HG03571 (cell line): ENCODE measurements at regions not wholly inside any gene's neighbourhood (a gene's known extent, or its start where the extent isn't known, plus 50 kb on each side); places are given as distances from the start of the nearest gene placed in this dataset.
"Not testable (repeated sequence)": the region's sequence is repeated elsewhere in the genome, so short reads cannot be mapped to it uniquely, and the experiment has no call there.

Experiments used
- ATAC-seq: cut with Tn5 transposase; IDR thresholded peaks from one replicate; pipeline ENCODE4 v1.9.1; 2021; ENCODE audit not compliant: unreplicated experiment

GRCh38 chr3:6066868-6067578 lies 793.9 kb upstream of the GRM7 start:
- ATAC-seq = not testable (repeated sequence)

DNA sequence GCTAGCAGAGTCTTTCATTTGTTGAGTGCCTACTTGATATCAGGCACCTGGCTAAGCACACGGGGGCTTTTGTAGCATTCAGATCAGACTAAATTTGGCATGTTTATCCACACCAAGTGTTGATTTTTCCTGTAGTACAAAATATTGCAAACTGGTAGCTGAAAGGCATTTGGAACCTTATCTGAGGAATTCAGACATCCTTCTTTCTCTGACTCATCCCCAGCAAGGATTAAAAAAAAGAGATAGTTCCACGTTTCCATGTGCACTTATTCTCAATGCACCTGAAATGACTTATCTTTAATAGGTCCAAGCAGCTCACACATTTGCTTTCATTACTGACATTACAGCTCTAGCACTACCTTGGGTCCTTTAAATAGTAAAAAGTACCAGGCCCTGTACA lies 786.0 kb upstream of the GRM7 start:
- no peak for ATAC-seq

DNA sequence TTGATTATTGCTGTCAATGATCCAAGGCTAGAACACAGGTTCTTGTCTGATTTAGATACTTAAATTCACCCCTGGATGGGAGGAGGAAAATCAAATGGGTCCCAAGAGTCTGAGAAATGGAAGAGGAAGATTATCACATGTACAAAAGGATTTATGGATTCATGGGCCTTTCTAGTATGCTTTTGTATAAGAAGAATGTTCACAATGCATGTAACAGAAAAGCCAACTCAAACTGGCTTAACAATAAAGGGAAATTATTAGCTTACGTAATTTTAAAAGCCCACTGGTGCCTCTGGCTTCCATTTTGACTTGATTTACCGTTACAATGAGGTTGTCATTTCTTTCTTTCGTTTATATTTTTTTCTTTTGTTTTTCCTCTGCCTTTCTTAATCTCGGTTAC lies 782.5 kb upstream of the GRM7 start:
- no peak for ATAC-seq

DNA sequence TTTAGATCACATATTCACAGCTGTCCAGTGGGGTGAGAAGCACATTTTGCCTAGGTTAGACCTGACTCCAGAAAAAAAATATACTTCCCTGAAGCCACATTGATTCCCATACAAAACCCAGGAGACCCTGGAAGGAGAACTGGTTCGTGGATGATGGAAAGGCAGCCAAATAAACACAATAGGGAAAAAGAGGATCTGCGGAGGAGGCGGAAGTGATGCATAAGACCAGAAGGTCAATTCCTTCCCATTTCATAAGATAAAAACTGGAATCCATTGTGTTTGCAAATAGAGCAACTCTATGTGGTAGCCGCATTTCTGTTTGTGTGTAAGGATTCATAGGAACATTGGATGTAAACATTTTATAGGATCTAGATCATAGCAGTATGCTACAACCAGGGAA lies 781.9 kb upstream of the GRM7 start:
- ATAC-seq = no peak

DNA sequence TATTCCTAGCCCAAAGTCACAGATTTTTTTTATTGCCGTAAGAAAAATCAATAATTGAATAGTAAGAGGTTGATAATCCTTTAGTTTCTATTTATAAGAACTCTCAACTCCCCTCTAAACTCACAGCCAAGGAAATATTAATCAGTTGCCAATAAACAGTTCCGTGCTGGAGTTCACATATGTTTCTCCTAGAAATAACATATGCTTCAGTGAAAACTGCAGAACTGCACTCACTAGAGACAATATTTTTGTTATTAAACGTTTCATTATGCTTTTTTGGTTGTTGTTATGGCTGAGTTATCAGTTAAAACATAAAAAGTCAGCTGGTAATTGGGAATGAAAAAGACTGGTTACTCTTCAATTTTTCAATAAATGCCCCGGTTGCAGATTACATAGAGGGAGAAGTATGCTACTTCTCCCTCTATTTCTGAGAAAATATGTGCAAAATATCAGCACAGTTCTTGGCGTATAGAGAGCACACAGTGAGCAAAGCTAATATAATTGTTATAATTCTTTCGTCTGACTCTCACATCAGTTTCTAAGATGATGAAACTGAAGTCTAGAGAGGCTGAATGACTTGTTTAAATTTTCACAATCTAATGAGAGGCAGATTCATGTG lies 781.2 kb upstream of the GRM7 start:
- ATAC-seq = no peak

DNA sequence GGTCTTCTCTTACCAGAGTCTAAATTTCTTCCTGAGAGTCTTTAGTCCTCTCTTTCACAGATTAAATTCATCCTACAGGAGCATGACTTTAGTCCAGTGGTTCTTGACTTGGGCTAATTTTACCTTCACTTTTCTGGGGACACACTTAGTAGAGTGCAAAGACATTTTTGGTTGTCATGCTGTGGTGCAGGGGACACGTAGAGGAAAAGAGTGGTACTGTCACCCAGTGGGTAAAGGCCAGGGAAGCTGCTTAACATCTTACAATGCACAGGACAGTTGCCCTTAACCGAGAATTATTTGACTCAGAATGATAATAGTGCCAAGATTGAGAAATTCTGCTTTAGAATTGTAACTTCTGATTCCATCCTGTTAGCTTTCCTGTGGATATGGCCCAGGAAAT lies 772.5 kb upstream of the GRM7 start:
- ATAC-seq = no peak

DNA sequence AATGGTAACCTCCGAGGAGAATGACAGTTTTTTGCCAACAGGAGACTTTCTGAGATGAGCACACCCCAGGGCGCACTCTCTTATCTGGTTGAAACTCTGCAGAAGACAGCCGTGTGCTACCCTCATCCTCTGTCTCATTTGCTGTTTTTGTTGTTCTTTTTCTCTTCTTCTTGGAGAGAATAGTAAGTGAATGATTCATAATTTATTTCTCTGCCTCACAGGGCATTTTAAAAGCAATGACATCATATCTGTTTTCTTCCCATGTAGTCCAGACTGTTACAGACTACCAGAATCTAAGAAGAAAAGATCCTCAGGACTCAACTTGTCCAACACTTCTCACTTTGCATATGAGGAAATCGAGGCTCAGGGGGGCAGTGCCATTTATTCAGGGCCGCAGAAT lies 771.1 kb upstream of the GRM7 start:
- ATAC-seq = no peak

GRCh38 chr3:6091262-6091661 lies 769.7 kb upstream of the GRM7 start:
- no peak for ATAC-seq

DNA sequence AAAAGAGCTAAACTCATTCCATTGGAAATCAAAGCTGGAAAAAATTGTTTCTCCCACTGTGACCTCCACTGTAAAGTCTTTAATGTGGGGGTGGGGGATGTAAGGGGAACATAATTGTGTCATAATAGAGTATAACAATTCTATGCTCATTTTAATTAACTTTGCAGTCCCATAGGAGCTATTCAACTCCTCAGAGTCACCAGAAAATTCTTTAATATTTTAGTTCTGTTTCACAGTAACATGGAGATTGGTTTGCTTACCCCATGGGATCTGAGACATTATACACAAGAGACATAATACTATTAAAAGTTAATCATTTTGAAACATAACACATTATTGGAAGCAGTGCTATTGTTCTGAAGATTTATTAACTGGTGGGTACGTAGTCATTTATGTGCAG lies 765.9 kb upstream of the GRM7 start:
- ATAC-seq = no peak

DNA sequence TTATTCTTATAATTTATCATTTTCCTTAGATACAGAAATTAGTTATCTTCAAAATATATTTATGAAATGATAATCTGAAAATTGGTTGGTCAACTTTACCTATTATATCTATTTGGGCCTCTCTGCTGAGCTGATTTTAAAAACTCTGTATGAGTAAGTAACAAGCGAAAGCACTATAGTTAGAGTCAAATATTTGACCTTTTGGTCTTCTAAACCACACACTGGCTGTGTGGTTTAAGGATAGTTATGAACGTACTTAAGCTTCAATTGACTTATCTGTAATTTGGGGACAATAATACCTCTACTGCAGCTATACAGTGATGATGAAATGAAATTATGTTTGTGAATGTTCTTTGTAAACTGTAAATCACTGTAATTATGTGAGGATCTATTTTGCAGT lies 763.9 kb upstream of the GRM7 start:
- no peak for ATAC-seq

DNA sequence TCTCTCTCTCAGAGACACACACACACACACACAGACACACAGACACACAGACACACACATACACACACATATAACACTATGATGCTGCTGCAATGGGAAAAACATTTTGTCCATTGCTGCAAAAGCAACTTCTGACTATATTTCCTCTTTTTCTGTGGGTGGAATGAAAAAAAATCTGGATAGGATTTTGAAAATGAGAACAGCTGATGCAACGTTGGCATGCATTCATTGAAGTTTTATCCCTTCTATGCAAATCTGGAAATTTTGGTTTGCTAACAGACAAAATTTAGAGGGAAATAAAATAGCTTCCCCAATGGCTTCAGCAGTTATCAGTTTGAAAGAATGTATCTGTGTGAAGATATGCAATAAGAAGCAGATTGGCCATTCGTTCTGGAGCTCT lies 763.4 kb upstream of the GRM7 start:
- no peak for ATAC-seq

DNA sequence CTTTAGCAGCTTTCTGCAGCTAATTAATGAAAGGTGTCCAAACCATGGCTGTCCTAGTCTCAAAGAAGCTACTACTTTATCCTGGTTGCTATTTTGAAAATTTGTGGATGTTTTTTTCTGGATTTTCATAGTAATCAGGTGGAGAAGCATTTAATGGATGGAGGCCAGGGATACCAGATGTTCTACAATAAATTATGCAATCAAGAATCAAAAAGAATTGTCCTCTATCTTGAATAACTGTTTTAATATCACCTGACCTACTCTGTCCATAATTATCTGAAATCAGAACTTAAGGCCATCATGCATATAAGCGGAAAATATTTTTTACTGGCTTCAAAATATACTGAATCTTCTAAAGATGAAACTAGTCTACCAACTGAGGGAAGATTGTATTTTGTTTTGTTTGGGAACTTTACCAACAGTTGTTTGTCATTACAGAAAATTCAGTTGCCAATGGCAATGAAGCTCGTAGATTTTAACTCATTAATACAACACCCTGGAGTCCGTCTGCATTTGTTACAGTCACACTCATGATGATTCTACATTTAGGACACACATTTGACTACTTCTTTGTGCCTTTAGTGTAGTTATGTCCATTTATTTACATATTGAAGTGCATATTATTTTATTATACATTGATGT lies 762.3 kb upstream of the GRM7 start:
- no peak for ATAC-seq

DNA sequence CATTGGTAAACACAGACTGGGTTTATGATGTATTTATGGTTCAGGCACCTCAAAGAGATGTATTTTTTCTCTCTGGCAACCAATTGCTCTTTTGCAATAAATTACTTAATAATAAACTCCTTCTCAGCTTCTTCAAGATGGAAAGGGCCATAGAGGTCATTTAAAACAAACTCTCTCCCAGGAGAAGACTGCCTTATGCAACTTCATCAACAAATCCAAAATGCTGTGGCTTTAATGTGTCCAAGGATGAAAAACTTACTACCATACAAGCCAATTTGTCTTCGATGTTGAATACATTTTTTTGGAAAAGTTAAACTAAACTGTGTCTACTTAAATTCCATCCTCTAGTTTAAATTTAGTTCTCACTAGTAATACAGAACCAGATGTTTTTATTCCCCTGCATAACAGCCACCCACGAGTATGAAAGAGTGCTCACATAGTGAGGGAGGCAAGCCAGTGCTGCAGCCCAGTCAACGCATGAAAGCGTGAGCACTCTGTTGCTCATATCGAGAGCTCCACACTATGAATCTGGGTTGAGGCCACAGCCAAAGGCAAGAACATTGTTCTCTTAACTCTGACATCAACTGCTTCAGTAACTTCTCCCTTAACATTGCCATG lies 761.3 kb upstream of the GRM7 start:
- no peak for ATAC-seq

DNA sequence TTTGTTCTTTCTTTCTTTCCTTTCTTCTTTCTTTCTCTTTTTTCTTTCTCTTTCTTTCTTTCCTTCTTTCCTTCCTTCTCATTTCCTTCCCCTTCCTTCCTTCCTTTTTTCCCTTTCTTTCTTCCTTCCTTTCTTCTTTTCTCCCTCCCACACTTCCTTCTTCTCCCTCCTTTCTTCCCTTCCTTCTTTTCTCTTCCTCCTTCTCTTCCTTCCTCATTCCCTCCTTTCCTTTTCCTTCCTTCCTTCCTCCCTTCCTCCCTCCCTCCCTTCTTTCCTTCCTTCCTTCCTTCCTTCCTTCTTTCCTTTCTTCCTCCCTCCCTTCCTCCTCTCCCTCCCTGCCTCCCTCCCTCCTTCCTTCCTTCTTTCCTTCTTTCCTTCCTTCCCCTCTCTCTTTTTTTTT lies 755.7 kb upstream of the GRM7 start:
- ATAC-seq = no peak

- no peak for ATAC-seq
These were observed 752.0 kb upstream of the GRM7 start for GRCh38 chr3:6108957-6109356.

DNA sequence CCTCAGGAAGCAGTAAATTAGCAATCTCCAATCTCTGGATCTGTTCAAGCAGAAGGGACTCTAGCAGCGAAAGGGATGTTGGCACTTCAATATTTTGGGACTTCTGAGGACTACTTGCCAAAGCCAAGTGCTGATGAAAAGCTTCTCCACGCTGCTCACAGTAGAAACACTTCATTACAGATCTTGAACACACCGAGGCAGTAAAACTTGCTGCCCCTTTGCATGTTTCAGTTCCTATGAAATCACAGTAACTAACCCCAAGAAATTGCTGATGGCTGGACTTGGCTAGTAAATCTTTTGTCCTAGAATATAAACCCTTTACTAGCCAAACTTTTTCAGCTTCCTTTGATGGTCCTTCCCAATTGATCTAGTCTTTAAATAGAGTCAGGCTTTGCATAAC lies 750.5 kb upstream of the GRM7 start:
- ATAC-seq = no peak

DNA sequence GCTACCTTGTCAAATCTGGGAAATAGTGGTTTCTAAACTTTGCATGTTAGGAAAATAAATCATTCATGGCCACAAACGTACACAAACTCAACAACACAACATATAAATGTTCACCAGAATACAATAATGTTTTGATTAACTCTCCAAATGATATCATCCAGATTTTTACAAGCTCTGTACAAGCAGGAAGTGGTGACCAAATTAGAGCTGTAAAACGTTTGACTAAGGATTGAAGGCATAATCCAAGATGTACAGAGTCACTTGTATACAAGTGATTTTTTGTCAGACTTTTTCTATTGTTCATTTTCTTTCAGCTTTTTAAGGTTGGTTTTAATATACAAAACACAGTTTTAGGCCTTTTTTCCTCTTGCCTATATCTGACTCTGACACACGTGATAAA lies 748.4 kb upstream of the GRM7 start:
- ATAC-seq = no peak

DNA sequence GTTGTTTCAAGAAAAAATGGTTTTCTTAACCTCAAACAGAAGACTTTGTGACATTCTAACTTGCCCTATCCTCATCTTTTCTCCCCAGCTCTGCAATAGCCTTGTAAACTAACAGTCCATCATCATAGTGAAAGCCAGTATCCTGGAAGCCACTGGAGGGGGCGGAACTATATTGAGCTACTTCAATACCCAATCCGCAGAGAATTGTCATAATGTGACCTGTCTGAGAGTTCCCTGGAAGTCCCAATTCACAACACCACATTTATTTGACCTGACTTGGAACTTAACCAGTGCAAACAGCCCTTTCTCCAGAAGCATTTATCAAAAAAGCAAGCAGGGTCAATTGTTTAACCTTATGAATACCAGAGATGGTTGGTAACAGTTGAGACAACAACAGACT lies 747.6 kb upstream of the GRM7 start:
- no peak for ATAC-seq

DNA sequence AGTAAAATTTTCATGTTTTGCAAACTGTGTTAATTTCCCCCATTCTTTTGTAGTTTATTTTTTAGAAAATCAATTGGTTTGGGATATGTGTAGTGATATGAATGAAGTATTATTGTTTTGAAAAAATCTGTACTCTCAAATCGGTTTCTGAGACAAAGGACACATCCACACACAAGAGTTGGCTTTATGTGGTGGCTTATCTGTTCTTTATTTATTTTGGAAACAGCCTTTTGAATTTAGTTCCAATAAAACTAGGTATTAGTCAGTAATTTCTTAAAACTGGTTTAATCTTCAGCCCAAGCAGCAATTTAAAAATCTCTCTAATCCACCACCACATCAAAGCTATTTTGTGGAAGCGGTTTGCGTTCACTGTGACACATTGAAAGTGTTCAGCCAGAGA lies 741.5 kb upstream of the GRM7 start:
- no peak for ATAC-seq

GRCh38 chr3:6120786-6121185 lies 740.1 kb upstream of the GRM7 start:
- ATAC-seq = no peak

DNA sequence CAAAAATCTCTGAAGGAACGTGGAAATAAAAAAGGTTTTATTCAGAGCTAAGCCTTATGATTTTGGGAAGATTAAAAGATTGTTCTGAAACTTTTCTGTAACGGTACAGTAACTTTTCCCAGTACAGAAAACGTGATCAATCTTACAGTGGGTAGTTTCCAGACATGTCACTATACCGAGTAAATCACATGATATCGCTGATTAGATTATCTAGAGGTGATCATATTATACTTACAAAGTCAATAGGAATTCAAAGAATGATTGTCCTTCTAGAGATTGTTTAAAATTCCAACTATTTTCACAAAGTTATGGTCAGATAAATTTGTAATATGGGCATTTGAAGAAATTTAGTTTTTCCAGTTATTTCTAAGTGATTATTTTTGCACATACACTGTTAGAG lies 736.0 kb upstream of the GRM7 start:
- no peak for ATAC-seq

GRCh38 chr3:6125520-6125919 lies 735.4 kb upstream of the GRM7 start:
- ATAC-seq = no peak
